GM19463 (cell line): ENCODE measurements at regions not wholly inside any gene's neighbourhood (a gene's known extent, or its start where the extent isn't known, plus 50 kb on each side); places are given as distances from the start of the nearest gene placed in this dataset.

ENCODE experiments used
- ATAC-seq: cut with Tn5 transposase; IDR thresholded peaks from one replicate; pipeline ENCODE4 v1.9.1; 2021; ENCODE audit warnings: mild to moderate bottlenecking, moderate library complexity; ENCODE audit not compliant: unreplicated experiment

- no peak for ATAC-seq
Measured at GRCh38 chr13:97110936-97111335, 111.2 kb upstream of the MBNL2 start.

DNA sequence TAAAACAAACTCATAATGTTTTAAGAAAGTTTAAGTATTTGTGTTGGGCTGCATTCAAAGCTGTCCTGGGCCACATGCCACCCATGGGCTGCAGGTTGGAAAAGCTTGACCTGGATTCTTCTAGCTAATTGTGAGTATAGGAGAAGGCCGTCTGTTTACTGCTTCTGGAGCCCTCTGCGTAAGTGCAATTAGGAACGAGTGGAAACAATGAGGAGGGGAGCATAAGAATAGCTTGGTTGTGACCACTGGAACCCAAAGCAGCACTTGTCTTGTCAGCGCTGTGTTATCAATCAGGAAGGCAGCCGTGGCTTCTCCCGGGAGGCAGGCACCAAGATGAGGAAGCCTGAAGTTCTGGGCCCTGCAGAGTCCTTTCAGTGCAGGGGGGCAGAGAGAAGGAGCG lies 110.4 kb upstream of the MBNL2 start:
- ATAC-seq = no peak

- no peak for ATAC-seq
Measured at GRCh38 chr13:97112446-97113152, 109.5 kb upstream of the MBNL2 start.

DNA sequence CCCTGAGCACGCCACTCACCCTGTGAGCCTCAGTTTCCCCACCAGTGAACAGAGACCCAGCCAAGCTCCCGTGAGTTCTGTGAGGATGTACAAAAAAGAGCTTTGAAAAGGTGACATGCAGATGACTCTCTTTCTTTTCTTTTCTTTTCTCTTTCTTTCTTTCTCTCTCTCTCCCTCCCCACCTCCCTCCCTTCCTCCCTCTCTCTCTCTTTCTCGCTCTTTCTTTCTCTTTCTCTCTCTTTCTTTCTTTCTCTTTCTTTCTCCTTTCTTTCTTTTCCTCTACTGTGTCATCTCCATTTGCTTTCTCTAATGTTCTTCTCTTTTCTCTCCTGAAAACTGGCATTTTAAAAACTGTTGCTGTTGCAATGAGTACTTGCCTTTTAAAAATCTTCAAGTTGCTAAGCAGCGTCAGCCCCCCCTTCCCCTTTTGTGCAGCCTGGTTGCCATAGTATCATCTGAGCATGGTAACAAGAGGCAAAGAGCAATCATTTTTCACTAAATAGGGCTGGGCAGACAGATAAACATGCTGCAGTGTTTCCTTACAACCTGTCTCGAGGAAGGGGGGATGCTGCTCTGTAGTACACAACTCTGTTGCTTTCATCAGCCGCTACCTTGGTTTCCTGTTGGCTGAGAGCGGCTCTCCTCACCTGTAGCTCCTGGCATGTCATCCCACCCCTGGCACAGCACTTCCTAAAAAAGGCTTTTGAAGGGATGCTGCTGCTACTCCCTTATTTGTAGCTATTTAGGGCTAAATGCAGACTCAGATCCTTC lies 108.7 kb upstream of the MBNL2 start:
- no peak for ATAC-seq

GRCh38 chr13:97114651-97115050 lies 107.5 kb upstream of the MBNL2 start:
- no peak for ATAC-seq

DNA sequence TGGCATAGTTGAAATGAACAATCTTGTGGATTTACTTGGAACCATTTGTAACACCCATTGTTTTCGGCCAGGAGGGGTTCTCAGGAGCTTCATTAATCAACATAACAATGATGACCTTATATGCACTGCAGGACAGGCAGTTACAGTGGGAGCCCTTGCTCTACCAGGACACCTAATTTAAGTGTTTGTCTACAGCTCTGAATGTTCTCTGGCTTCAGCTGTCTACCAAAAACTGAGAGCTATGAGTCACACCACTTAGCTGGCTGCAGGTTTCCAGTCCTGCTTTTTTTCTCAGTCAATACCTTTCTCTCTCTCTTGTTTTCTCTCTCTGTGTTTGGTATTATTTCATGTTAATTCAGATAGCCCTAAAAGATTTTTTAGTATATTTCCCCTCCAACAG lies 105.4 kb upstream of the MBNL2 start:
- ATAC-seq = peak; percentile 77

- ATAC-seq = no peak
Measured at GRCh38 chr13:97117388-97117910, 104.7 kb upstream of the MBNL2 start.

DNA sequence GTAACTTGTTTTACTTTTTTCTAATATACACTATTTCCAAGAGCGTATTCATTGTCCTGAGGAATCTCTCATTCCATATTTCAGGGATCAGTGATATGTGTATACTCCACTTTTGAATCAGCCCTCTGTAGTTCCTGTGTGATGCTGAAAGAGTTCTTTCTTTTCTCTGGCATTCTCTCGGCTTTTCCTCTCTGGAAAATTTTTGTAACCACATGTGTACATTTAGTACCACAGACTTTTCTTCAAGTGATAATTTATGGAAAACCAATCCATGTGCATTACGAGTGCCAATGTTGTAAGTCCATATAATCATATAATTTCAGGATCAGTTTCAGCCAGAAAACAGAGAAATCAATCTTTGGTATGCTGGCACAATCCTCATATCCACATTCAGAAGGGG lies 102.2 kb upstream of the MBNL2 start:
- no peak for ATAC-seq

DNA sequence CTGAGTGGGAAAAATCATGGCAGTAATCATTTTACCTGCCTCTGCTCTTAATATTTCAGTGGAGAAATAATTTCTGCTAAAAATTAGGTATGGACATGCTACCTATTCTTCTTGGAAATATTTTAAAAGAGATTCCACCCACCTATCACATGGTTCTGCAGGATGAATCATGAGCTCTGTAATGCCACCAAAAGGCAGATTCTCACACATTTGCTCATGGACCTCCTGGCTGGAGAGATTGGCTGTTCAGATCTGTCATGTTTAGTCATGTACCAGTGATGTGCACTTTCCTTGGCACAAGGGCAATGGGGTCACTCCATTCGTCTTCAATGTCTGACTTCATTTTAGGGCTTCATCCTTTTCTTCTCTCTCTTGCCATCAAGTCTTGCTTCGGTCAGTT lies 101.8 kb upstream of the MBNL2 start:
- no peak for ATAC-seq

- no peak for ATAC-seq
Measured at GRCh38 chr13:97120976-97121375, 101.2 kb upstream of the MBNL2 start.

DNA sequence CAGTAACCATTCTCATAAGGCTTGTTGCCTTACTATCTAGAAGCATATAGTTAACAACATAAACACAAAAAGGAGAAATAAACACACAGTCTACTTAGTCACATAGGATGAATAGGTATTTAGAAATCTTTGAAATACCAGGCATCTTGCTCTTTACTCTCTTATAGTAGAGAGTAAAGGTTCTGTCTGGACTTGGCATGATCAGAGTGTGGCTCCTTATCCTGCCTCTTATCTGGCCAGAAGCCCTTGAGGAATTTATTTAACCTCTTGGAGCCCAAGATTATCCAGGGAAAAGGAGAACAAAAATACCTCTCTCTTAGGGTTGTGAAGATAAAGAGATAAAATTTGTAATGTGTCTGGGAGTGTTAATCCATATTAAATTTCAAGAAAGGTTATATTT lies 100.2 kb upstream of the MBNL2 start:
- no peak for ATAC-seq

GRCh38 chr13:97122381-97122996 lies 99.6 kb upstream of the MBNL2 start:
- ATAC-seq = no peak

DNA sequence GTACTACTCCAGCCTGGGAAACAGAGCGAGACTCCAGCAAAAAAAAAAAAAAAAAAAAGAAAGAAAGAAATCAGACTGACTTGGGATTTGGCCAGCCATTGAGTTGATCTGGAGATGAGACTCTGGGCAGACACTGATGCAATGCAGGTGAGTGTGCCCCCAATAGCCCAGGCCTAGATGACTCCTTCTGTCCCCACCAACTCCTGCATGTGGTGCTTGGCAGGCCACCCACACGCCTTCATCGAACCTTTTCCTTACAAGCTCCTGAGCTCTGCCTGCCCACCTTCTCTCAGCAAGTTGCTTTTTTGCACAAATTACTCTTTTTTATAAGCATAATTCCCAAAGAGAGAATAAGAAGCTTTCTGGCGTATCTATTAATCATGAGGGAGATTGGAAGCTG lies 97.9 kb upstream of the MBNL2 start:
- no peak for ATAC-seq

GRCh38 chr13:97124915-97125809 lies 97.0 kb upstream of the MBNL2 start:
- peak; percentile 47 for ATAC-seq

- ATAC-seq = peak; percentile 89
Measured at GRCh38 chr13:97125810-97126738, 96.1 kb upstream of the MBNL2 start.

DNA sequence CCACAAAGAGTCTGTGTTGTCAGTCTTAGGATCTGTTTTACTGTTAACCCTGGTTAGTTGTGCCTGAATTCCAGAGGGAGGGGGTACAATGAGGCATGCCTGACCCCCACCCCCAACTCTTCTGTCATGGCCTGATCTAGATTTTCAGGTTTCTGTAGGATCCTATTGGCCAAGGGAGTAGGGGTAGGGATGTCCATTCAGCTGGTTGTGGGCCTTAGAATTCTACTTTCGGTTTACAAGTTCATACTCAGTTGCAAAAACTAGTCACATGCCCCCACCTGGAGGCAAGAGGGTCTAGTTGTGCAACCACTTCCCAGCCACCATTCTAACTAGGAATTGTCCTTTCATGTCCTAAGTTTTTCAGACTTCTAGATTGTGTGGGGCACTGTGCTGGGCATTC lies 94.3 kb upstream of the MBNL2 start:
- no peak for ATAC-seq

GRCh38 chr13:97130190-97130589 lies 91.9 kb upstream of the MBNL2 start:
- ATAC-seq = no peak

GRCh38 chr13:97131447-97131846 lies 90.7 kb upstream of the MBNL2 start:
- ATAC-seq = no peak

DNA sequence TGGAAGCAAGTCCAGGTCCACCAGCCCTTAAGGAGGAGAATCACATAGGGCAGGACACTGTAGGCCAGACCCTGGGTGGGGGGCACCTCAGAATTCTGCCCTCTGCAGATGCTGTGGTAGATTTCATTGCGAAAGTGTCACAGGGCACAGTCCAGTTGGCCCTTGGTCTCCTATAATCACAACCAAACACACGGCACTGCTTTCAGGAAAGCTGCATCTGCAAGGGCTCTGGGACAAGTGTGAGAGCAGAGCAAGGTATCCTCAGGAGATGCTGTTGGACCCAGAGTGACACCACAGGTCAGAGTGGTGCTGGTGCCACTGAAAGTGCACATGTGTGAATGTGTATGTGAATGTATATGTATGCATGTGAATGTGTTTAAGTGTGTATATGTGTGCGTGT lies 88.6 kb upstream of the MBNL2 start:
- no peak for ATAC-seq

DNA sequence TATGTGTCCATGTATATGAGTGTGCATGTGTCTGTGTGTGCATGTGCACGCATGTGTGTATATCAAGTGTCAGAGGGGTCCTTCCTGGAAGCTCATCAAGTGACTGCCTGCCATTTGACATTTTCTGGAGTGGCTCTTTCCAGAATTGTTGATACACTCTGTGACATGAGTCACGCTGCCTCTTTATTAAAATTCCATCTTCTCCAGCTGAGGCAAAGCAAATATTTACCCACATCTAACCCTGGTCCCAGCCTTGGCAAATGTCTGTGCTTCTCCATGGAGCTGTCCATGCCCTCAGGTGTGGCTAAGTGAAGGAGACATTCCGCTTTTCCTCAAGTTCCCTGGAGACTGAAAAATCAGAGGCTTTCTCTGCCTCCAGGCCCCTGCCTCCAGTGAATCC lies 88.2 kb upstream of the MBNL2 start:
- no peak for ATAC-seq
